Hindlimb muscle (tissue), 1 donor: ENCODE measurements at regions not wholly inside any gene's neighbourhood (a gene's known extent, or its start where the extent isn't known, plus 50 kb on each side); places are given as distances from the start of the nearest gene placed in this dataset.
"Not testable (repeated sequence)": the region's sequence is repeated elsewhere in the genome, so short reads cannot be mapped to it uniquely, and the experiment has no call there.

Source experiments
- DNase-seq: peaks from one replicate; pipeline ENCODE4 v3.0.0-alpha.2; 2013

GRCh38 chr12:67716817-67717216 is 68.3 kb downstream of the DYRK2 start:
- DNase-seq, result no peak

GRCh38 chr12:67719303-67719702 is 70.8 kb downstream of the DYRK2 start:
- DNase-seq, result not testable (repeated sequence)

- DNase-seq, result no peak
Observed at GRCh38 chr12:67720351-67720856, 71.9 kb downstream of the DYRK2 start.

- no peak for DNase-seq
Observed at GRCh38 chr12:67721248-67721647, 72.7 kb downstream of the DYRK2 start.

GRCh38 chr12:67722296-67722695 is 73.8 kb downstream of the DYRK2 start:
- no peak for DNase-seq

GRCh38 chr12:67726868-67727267 is 78.3 kb downstream of the DYRK2 start:
- DNase-seq, result no peak

- no peak for DNase-seq
Observed at GRCh38 chr12:67727702-67728666, 79.4 kb downstream of the DYRK2 start.

GRCh38 chr12:67732857-67733256 is 84.3 kb downstream of the DYRK2 start:
- no peak for DNase-seq

GRCh38 chr12:67735868-67736267 is 87.3 kb downstream of the DYRK2 start:
- no peak for DNase-seq

GRCh38 chr12:67740711-67741110 is 92.2 kb downstream of the DYRK2 start:
- DNase-seq, result no peak

- DNase-seq, result no peak
Observed at GRCh38 chr12:67741270-67741669, 92.7 kb downstream of the DYRK2 start.

GRCh38 chr12:67742461-67742860 is 93.9 kb downstream of the DYRK2 start:
- no peak for DNase-seq

- no peak for DNase-seq
Observed at GRCh38 chr12:67747869-67748742, 99.6 kb downstream of the DYRK2 start.

- DNase-seq, result no peak
Observed at GRCh38 chr12:67748743-67749040, 100.1 kb downstream of the DYRK2 start.

GRCh38 chr12:67750513-67751183 is 102.1 kb downstream of the DYRK2 start:
- no peak for DNase-seq

GRCh38 chr12:67751381-67751928 is 102.9 kb downstream of the DYRK2 start:
- no peak for DNase-seq

GRCh38 chr12:67752226-67752732 is 103.7 kb downstream of the DYRK2 start:
- no peak for DNase-seq

- DNase-seq, result no peak
Observed at GRCh38 chr12:67754933-67755697, 106.6 kb downstream of the DYRK2 start.

- no peak for DNase-seq
Observed at GRCh38 chr12:67757651-67758050, 109.1 kb downstream of the DYRK2 start.

- DNase-seq, result no peak
Observed at GRCh38 chr12:67758119-67758518, 109.6 kb downstream of the DYRK2 start.

GRCh38 chr12:67758521-67758920 is 110.0 kb downstream of the DYRK2 start:
- no peak for DNase-seq
